Activated CD8-positive, alpha-beta memory T cell treated with anti-CD3 and anti-CD28 coated beads for 4 hours (primary cell): ENCODE measurements at regions not wholly inside any gene's neighbourhood (a gene's known extent, or its start where the extent isn't known, plus 50 kb on each side); places are given as distances from the start of the nearest gene placed in this dataset.
A peak's percentile ranks its signal among the peaks of the same experiment; 100 is the strongest.

ENCODE experiments used
- DNase-seq, 2 donors: peaks; one replicate each; pipeline ENCODE4 v3.0.0-alpha.2; 2020; ENCODE audit warnings: low read depth in 2 of 2

GRCh38 chr12:107347261-107347660 lies 253.9 kb upstream of the CRY1 start:
- no peak for DNase-seq

DNA sequence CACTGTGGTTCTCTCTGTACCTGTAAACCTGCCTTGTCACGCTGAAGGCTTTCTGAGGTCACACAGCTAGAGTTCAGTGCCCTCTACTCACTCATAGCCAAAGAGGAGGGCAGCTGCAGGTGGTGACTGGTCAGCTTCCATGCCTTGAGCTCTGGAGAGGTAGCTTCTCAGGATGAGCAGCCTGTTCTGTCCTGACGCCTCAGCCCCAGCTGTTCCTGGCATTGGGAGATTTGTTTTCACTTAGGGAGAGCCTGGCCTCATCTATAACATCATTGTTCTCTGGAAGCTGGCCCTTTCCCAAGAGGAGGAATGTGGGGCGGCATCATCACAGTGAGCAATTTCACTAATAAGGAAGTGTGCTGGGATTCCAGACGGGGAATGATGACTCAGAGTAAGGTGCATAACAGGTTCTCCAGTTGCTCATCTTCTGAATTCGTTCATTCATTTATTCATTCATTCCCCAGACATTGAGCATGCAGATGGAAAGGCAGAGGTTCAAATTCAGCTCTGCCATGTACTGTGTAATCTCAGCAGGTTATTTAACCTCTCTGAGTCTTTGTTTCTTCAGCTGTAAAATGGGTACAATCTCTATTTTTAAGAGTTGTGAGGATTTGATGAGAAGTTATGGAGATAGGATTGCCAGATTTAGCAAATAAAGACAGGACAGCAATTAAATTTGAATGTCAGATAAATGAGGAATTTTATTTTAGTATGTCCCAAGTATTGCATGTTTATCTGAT lies 255.8 kb upstream of the CRY1 start:
- DNase-seq = no peak

- no peak for DNase-seq
These were observed 256.5 kb upstream of the CRY1 start for GRCh38 chr12:107349839-107350238.

DNA sequence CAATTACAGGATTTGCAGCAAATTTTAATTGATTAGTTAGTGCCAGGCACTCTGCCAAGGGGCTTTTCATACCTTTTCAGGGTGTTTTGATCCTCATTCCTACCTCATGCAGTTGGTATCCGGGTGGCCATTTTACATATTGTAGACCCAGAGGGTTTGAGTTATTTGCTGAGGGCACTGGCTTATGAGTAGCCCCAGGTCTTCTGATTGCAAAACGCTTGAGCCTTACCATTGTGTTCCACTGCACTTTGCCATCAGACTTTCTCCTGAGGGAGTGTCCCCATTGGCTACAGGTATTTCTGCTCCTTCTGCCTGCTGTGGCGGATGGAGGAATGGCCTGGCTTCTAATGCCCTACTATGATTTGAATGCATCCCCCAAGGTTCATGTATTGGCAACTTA lies 257.8 kb upstream of the CRY1 start:
- no peak for DNase-seq

GRCh38 chr12:107351713-107352112 lies 258.4 kb upstream of the CRY1 start:
- DNase-seq = no peak

DNA sequence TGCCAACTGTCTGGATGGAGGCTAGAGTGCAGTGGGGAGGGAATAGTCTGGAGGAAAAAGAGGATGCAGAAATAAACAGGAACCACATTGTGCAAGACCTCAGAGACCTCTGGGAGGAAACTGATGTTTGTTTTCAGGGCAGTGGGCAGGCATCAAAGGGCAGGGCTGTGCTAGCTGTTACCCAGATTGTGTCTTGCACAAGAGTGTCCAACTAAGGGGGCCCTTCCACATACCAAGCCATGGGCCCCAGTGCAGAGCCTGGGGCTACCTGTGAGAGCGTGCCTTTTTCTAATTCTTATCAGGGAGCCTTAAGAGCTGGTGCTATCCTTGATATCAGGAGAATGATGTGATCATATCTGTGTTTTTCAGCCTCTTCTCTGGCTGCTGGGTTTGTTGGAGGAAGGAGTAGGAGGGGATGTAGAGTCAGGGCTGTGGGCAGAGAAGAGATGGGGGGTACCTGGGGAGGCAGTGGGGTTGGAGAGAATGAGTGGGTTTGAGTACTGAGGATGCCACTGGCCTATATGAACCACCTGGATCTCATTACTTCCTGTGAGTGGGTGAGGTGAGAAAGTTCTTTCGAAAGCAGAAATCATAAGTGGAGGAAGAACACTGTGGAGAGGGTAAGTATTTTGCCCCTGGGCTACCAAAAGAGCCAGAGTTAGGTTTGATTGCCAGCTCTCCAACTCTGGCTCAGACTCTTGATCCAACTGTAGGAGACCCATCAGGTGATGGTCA lies 259.2 kb upstream of the CRY1 start:
- peak in 1 of 2 donors; percentile 16 for DNase-seq

- no peak for DNase-seq
These were observed 260.0 kb upstream of the CRY1 start for GRCh38 chr12:107353312-107353711.

- no peak for DNase-seq
These were observed 261.7 kb upstream of the CRY1 start for GRCh38 chr12:107355004-107355565.

- no peak for DNase-seq
These were observed 262.3 kb upstream of the CRY1 start for GRCh38 chr12:107355612-107356011.

- DNase-seq = no peak
These were observed 263.1 kb upstream of the CRY1 start for GRCh38 chr12:107356266-107356936.

- no peak for DNase-seq
These were observed 263.6 kb upstream of the CRY1 start for GRCh38 chr12:107356937-107357295.

DNA sequence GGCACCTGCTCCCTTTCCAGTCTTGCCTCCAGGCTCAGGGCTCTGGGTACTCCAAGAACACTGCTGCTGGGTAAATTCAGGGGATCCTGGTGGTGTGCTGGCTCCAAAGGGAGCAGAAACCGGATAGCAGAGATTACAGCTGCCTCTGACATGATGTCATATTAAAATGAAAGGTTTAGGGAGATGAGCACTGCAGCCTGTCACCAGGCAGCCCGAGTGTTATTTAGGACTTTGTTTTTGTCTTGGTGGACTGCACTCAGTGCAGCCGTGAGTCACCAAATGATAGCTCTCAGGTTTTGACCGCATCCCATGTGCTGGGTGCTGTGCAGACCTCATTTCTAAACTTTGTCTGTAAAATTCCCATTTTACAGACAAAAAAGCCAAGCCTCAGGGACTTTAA lies 266.0 kb upstream of the CRY1 start:
- DNase-seq = no peak

DNA sequence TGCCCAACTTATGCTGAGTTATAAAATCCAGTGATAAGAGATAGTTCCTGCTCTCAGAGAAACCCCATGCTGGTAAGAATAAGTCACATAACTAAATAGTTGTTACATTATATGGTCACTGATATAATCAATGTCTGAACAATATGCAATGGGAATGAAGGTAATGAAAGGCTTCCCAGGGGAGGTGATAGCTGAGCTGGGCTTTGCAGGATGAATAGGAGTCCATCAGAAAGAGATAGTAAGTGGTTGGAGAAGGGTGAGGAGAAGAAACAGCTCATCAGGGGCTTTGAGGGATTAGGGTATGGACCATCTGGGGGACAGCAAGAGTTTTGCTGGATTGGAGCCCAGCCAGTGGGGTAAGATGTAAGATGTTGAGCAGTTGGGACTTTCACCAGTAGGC lies 266.7 kb upstream of the CRY1 start:
- DNase-seq = no peak

DNA sequence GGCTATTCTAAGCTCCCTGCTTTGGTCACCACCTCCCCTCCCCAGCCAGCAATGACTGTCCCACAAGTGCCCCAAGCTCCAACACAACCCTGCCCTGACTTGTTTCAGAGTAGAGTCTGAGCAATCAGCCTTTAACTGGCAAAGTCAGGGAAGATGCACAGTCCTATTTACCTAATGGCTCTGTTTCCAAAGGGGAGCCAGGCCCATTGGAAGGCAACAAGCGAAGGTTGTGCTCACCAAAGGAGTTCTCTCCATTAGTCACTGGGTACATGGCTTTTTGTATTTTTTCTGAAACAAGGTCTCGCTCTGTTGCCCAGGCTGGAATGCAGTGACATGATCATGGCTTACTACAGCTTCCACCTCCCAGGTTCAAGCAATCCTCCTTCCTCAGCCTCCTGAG lies 267.1 kb upstream of the CRY1 start:
- no peak for DNase-seq

DNA sequence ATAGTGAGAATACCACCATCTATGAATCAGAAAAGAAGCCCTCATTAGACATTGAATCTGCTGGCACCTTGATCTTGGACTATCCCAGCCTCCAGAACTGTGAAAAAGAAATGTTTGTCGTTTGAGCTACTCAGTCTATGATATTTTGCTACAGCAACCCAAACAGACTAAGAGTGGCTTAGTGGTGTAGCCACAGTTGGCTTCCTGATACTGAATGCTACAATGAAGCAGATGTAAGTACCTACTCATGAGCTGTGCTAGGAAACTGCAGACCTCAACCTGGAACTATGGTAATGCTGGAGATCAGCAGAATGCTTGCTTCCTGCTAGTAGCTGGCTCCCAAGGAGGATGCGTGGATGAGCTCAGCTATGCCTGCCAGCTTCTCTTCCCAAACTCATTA lies 268.6 kb upstream of the CRY1 start:
- DNase-seq = no peak

DNA sequence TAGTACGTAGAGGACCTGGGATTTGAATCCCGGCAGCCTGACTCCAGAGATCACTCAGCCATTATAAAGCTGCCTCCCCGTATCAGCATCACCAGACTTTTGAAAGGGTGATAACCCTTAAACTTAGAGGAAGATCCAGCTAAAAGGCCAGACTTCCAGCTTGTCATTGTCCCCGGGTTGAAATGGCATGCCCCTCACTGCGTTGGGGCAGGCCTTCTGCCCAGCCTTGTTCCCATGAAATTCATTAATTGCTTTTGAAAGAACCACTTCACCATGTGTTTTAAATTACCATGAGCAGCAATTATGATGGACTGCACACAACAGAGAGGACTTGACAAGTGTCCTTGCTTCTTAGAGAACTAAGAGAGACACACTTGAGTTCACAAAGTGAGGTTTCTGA lies 269.6 kb upstream of the CRY1 start:
- no peak for DNase-seq

DNA sequence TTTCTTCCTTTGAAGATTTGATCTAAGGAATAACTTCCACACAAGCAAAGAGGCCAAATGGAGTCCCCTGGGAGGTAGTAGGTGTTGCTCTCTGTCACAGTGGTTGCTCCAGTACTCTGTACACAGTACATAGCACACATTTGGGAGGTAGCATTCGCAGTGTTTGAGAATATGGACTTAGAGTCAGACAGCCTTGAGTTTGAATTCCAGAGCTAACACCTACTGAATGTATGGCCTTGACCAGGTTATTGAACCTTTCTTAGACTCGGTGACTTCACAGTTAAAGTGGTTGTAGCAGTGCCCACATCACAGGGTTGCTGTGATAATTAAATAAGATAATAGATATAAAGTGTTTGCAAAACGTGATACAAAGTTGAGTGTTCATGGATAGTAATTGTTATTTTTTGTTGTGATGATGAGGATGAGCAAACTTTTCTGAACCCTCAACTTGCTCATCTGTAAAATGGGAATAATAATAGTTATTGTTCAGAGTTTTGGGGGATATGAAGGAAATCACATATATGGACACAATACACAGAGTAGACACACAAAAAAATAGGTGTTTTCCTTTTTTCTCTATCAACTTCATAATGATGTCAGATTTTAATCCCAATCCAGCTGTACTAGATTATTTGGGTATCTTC lies 271.6 kb upstream of the CRY1 start:
- DNase-seq = no peak

- no peak for DNase-seq
These were observed 272.4 kb upstream of the CRY1 start for GRCh38 chr12:107365703-107366102.

GRCh38 chr12:107366322-107366721 lies 273.0 kb upstream of the CRY1 start:
- DNase-seq = no peak

DNA sequence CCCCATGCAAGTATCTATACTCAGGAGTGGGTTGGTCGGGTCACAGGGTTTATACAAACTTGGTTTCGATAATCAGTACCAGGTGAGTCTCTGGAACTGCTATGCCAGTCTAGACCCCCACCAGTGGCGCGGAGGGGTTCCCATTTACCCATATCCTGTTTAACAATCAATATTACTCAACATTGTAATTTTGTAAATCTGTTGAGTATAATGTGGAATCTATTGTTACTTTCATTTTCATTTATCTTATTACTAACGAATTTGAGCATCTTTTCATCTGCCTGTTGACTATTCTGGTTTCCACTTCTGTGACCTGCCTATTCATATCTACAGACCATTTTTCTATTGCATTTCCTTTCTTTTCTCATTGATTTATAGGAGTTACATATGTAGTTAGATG lies 275.2 kb upstream of the CRY1 start:
- DNase-seq = no peak

DNA sequence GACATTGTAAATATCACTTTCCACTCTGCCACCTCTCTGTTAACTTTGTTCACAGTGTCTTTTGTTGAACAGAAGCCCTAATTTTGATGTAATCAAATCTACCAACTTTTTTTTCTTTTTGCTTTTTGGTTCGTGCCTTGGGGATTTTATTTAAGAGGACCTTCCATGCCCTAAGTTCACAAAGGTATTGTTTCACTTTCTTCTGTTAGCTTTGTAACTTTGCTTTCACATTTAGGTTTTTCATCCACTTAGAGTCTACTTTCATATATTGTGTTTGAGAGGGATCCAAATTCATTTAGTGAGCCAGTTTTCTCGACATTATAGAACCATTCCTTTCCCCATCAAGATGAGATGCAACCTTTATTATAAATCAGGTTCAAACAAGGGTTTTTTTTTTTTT lies 275.7 kb upstream of the CRY1 start:
- no peak for DNase-seq

GRCh38 chr12:107369679-107370078 lies 276.3 kb upstream of the CRY1 start:
- peak in 1 of 2 donors; percentile 14 for DNase-seq
